Stomach (tissue), 4 donors: ENCODE measurements at regions not wholly inside any gene's neighbourhood (a gene's known extent, or its start where the extent isn't known, plus 50 kb on each side); places are given as distances from the start of the nearest gene placed in this dataset.

Experiments
- POLR2A ChIP-seq, 4 donors: fragments of 450-650 bp; IDR thresholded peaks; one replicate each; pipeline ENCODE4 v1.6.1; 2016; ENCODE audit warnings: antibody characterized with exemption in 4 of 4, control low read depth in 2 of 4, mild to moderate bottlenecking in 1 of 4, moderate library complexity in 1 of 4
- POLR2AphosphoS5 ChIP-seq, 3 donors: sonication (generic); formaldehyde crosslinking; IDR thresholded peaks; one replicate each; pipeline ENCODE4 v1.6.1; 2016; ENCODE audit warnings: antibody characterized with exemption in 3 of 3
- TF ChIP-seq, protein P1 (sequence below), 7 experiments: fragments of 450-650 bp in 4 of 7; fragments of 200-600 bp in 3 of 7; sonication (generic) in 3 of 7; IDR thresholded peaks; one replicate each; pipeline ENCODE4 v1.5.1; 2016 to 2019; ENCODE audit warnings: antibody characterized with exemption in 7 of 7, control low read depth in 2 of 7, mild to moderate bottlenecking in 1 of 7

DNA sequence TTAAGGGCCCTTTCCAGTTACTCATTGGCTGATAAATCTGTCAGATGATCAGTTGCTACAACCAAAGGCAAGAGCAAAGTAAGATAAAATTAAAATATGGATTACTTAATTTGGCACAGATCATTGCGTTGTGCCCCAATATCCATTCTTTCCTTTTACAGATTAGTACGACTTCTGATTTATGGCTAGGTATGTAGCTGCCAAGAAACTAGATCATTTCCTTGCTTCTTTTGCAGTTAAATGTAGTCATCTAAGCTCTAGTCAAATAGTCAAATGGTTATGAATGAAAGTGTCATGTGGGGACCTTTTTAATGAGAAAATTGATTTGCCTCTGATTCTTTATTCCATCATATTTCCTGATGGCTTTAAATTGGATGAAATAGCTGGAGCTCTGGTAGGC is 1039.9 kb upstream of the FLRT2 start:
- TF ChIP-seq, protein P1, sequence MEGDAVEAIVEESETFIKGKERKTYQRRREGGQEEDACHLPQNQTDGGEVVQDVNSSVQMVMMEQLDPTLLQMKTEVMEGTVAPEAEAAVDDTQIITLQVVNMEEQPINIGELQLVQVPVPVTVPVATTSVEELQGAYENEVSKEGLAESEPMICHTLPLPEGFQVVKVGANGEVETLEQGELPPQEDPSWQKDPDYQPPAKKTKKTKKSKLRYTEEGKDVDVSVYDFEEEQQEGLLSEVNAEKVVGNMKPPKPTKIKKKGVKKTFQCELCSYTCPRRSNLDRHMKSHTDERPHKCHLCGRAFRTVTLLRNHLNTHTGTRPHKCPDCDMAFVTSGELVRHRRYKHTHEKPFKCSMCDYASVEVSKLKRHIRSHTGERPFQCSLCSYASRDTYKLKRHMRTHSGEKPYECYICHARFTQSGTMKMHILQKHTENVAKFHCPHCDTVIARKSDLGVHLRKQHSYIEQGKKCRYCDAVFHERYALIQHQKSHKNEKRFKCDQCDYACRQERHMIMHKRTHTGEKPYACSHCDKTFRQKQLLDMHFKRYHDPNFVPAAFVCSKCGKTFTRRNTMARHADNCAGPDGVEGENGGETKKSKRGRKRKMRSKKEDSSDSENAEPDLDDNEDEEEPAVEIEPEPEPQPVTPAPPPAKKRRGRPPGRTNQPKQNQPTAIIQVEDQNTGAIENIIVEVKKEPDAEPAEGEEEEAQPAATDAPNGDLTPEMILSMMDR (IDR thresholded peaks at IDR 0.05), result no peak
- TF ChIP-seq POLR2AphosphoS5 (IDR thresholded peaks at IDR 0.05), result no peak
- TF ChIP-seq POLR2A (IDR thresholded peaks at IDR 0.05), result no peak
